Hematopoietic multipotent progenitor cell treated with erythropoietin and hydrocortisone succinate and interleukin-3 and kit ligand, for 17 days (in vitro differentiated cells): ENCODE measurements at regions not wholly inside any gene's neighbourhood (a gene's known extent, or its start where the extent isn't known, plus 50 kb on each side); places are given as distances from the start of the nearest gene placed in this dataset.
"Not testable (repeated sequence)": the region's sequence is repeated elsewhere in the genome, so short reads cannot be mapped to it uniquely, and the experiment has no call there.

Experiments
- DNase-seq: peaks from one replicate; pipeline ENCODE4 v3.0.0-alpha.2; 2015; ENCODE audit warnings: low spot score

DNA sequence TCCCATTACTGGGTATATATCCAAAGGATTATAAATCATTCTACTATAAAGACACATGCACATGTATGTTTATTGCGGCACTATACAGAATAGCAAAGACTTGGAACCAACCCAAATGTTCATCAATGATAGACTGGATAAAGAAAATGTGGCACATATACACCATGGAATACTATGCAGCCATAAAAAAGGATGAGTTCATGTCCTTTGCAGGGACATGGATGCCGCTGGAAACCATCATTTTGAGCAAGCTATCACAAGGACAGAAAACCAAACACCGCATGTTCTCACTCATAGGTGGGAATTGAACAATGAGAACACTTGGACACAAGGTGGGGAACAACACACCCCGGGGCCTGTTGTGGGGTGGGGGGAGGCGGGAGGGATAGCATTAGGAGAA lies 57.0 kb upstream of the NEUROD1 start:
- DNase-seq, result not testable (repeated sequence)

DNA sequence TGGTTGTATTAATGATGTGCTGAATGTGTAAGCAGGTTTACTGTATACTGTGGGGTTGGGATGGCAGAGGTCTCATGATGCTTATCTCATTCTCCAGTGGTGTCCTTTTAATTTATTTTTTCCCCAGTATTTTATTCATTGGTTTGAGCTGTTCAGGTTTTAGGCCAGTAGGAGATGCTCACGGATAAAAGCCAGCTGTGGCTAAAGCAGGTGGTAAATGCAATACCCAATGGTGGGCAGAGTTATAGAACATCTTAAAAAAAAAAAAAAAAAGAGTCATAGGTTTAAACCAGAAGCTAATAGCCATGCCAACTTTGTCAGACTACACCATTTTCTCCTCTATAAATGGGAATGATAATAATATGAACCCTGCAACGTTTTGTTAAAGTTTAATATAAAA lies 57.8 kb upstream of the NEUROD1 start:
- no peak for DNase-seq

DNA sequence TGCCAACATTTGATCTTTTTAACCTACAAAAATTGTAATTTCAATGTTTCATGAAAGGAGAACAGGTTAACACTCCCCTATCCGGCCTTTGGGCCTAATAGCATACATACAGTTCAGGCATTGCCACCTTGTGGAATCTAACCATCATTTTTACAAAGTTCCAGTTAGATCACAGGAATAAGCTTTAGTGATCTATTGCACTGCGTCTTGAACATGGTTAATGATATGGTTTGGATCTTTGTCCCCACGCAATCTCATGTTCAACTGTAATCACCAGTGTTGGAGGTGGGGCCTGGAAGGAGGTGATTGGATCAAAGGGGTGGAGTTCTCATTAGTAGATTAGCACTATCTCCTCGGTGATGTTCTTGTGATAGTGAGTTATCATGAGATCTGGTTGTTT lies 58.2 kb upstream of the NEUROD1 start:
- DNase-seq, result no peak

DNA sequence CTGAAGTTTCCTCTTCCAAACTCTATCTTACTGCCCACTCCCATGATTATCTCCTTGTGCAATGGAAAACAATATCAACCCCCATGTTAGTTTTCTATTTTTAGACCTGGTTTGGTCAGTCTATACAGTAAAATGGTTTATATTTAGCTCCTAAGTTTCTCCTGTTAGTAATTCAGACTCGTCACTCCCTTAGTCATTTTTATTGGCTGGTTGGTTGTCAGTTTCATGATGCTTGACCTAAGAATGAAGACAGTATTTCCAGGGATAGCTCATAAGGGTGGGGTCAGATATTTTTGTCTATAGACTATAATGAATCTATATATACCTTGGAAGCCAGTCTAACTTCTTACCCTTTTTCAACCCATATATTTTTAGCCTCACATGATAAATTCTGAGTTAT lies 61.4 kb upstream of the NEUROD1 start:
- no peak for DNase-seq

DNA sequence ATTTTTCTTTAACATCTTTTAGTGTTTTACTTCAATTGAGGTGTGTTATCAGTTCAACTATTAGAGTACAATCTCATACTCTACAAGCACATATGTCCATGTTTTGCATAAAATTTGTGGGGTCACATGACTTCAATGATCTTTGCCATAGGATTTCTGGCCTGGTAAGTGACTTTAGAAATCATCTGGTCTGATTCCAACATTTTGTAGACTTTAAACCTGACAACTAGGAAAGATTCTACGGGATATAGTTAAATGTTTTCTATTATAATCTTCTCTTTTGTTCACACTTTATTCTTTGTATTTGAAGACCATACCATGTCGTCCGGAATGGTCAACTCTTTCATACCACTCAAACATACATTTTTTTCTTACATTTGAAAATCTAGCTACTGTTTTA lies 62.0 kb upstream of the NEUROD1 start:
- no peak for DNase-seq

DNA sequence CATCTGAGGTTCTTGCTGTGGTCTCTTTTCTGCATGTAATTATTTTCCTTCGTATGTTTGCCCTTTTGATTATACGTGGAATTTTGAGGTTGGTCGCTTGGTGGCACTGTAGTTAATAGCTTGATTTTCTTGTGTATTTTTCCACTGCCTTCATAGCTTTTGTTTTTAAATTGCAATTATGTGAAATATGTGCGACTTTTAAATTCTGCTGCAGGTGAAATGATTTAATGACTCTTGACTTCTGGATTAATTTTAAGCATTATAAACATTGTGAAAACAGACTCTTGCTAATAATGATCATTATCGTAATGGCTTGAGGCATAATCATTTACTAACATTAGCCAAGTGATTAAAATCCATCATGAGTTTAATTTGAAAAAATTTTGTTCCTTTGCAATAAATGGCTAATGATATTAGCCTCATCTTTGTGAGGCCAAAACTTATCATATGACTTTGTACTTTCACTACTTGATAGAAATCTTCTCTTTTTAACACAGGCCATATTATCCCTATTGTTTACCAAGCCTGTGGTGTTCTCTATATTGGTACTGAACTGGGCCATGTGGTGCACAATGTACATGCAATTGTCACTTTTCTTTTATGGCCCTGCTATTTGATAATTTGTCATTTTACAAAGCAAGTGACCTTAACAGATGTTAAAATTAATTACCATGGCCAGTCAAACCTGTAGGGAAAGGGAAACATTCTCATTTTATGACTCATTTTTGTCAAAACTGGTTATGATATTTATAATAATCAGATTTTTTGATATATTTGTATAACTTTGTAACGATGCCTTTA lies 62.8 kb upstream of the NEUROD1 start:
- peak; percentile 21 for DNase-seq

DNA sequence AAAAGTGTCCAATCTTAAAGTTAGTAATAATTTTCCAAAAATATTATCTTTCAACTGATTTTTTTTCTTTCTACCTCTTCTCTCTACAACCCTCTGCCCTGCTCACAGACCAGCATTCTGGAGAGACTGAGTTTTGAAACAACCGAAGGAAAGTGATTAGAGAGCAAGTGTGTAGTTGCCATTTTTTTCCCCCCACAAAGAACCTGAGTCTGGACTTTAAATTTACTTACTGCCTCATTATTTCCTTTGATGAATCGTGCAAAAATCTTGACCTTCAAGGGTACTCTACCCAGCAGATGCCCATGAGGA lies 63.4 kb upstream of the NEUROD1 start:
- DNase-seq, result no peak

DNA sequence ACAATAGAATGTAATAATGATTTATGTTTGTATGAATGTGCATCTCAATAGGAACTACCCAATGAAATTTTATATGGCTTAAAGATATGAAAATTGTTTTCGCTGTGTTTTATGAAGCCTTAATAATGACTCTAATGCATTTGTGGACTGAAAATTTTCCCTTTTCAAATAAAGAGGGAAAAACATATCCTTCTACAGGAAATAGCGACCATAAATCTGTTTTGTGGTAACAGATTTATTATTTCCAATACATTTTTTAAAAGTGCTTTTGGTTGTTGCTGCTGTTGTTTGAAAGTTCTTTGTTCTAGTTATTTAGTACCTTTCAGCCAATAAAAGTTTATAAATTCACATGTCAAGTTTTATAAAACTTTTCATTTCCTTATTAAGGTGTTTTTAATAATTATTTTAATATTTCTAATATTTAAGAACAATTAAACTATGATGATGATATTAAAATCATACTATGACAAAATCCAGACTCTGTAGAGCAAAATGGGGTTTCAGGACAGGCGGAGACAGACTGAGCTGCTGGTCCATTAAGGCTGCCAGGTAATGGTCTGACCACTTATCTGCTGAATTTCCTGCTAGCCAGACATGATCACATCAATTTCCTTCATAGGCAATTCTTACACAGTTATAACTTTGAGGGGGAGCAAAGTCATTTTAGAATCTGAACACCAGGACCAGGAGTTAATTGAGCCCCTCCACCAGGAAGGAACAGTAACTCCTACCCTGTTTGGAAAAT lies 65.7 kb upstream of the NEUROD1 start:
- DNase-seq, result no peak

DNA sequence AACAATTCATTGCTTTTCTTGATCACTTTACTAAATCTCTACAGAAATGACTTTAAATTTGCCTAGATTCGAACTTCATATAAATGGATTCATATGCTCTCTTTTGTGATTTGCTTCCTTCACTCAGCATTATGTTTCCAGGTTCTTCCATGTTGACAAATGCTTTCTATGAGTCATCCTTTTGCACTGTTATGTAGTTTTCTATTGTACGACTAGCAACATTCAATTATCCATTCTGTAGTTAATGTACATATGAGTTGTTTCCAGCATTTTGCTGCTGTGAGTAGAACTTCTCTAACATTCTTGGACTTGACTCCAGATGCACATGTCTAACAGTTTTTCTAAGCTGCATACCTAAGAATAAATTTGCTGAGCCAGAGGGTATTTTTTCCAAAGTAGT lies 66.5 kb upstream of the NEUROD1 start:
- DNase-seq, result no peak

DNA sequence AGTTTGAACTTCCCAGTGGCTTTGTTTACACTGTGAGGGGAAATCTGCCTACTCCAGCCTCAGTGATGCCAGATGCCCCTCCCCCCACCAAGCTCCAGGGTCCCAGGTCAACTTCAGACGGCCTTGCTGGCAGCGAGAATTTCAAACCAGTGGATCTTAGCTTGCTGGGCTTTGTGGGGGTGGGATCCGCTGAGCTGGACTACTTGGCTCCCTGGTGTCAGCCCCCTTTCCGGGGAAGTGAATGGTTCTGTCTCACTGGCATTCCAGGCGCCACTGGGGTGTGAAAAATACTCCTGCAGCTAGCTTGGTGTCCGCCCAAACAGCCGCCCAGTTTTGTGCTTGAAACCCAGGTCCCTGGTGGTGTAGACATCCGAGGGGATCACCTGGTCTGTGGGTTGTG lies 70.0 kb upstream of the NEUROD1 start:
- DNase-seq, result no peak

DNA sequence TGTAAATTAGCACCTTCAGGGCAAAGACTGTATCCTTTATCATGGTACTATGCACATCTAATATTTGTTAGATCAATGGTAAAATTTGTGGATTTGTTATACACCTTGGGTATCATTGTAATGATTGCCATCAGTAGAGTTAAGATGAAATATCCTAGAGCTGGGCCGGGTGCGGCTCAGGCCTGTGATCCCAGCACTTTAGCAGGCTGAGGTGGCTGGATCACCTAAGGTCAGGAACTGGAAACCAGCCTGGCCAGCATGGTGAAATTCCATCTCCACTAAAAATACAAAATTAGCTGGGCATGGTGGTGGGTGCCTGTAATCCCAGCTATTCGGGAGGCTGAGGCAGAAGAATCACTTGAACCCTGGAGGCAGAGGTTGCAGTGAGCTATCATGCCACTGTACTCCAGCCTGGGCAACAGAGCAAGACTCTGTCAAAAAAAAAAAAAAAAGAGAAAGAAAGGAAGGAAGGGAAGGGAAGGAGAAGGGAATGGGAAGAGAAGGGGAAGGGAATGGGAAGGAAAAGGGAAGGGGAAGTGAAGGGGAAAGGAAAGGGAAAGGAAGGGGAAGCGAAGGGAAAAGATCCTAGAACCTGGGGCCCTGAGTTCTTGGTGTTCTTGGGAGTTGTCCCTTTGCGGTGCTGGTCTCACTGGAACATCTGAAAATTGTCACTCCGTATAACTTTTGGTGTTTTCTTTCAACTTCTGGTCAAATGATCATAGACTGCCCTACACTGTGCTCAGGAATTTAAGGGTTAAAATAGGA lies 71.1 kb upstream of the NEUROD1 start:
- DNase-seq, result no peak

DNA sequence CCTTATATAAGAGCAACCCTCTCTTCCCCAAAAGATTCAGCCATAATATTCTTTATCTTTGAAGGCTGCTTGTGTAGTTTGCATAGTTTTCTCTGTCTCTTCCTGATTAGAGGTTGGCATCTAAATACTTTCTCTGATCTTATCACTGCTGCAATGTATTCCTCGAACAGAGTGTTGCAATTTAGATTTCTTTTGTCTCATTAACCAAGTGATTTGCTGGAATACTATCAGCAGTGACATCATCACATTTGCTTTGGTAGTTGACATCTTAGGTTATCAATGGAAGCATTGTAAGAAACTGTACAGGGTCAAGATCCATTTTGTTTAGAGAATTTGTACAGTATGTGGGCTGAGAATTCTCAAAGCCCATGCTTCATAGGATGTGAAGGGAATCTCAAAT lies 72.0 kb upstream of the NEUROD1 start:
- DNase-seq, result no peak

DNA sequence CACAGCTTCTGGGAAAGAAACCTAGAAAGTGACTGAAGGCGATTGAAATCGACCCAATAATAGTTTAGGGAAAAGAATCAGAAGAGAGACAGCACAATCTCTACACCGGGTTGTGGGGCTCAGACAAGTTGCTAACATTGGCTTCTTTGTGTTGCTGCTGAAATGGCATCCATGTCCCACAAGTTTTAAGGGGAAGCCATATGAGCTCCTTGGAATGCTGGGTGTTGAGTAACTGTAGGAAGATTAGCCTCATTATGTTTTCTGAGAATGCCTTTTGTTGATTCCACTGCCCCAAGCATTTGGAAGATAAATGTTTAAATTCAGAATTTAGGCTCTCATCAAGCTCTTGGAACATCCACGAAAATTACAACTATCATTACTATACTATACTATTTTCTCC lies 73.4 kb upstream of the NEUROD1 start:
- DNase-seq, result no peak

DNA sequence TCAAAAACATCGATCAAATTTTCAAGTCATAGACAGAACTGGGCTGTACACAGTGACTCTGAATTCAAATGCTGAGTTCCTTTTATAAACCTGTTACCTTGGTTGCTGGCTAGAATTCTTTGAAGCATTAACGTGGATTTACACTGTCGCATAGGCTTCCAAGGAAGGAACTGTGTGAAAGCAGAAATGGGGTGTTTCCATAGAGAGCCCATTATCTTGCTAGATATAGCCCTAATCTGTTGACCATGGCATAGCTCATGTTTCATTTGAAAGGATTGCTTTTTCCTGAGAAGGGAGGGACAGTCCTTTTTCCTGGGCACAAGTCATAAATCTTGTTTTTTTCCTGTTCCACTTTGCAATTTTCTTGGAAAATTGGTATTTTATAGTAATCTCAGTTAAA lies 73.8 kb upstream of the NEUROD1 start:
- no peak for DNase-seq

DNA sequence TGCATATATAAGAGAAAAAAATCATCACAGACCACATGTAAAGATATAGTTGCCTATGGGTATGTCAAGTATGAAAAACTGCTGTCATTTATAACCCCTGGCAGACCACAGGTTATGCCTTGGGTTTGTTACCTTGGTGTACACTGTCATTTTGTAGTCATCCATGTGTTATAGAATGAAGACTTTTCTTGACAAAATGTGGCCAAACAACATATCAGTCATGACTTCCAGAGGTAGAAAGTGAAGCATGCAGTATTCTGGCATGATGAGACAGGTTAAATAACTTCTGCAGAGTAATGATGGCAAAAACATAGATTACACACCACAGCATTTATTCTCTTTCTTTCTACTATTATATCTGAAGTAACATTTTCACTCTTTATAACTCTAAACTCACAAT lies 74.9 kb upstream of the NEUROD1 start:
- DNase-seq, result no peak

DNA sequence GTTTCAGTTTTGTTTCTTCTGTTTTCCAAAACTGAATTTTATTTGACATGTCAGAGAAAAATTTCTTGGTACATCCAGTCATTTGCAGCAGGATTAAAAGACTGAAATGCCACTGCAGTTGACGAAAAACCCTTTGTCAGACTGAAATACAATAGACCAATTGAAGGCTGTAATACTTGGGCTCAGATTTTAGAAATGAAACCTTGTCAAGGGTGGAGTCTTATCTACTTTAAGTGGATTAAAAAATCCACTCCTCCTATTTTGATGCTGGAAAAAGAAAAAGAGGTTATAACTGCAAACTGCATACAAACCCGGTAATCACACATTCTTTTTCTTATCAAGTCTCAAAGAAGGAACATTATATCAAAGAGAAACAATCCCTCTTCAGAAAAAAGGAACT lies 80.2 kb upstream of the NEUROD1 start:
- no peak for DNase-seq

DNA sequence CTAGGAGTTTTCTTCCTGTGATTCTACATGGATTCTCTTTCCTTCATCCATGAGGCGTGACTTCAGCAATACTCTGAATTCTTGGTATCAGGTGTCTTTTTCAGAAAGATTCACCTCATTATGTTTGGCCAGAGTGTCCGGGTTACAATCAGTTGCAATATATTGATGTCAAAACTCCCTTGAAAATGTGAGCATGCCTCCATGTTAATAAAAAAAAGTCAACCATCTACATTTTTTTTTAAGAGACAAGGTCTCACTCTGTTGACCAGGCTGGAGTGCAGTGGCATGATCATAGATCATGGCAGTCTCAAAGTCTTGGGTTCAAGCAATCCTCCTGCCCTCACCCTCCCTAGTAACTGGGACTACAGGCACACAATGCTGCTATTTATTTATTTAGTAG lies 80.9 kb upstream of the NEUROD1 start:
- no peak for DNase-seq

DNA sequence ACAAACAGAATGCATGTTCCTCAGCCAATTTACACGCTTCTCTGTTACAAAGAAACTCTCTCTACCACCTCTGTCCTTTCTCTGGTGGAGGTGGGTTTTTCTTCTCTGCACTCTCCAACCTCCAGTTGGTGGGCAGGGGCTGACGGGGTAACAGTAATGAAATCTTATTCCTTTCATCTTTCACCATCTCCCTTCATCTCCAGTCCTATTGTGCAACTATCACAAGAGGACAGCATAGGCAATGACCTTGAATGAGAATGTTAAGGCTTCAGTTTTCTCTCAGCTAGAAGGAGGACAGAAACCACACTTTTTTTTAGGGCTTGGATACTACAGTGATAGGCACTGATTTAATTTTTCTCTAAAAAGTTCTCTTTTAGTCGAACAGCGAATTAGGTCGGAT lies 81.7 kb upstream of the NEUROD1 start:
- no peak for DNase-seq

DNA sequence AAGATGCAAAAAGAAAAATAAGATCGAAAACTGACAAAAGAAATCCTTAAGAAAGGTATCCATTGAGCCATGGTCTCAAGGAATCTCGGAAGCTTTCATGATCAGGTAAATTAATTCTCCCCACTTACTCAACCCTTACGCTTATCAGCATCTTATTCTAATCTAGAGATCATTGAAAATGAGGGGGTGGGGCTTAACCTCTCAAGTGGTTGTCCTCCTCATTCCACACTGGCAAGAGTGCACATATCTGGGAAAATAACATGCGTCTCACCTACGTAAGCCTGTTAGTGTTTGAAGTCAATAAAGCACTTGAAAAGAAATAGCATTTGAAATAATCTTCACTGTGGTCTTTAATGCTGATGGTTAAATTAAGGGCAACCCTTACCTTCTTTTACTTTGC lies 82.5 kb upstream of the NEUROD1 start:
- DNase-seq, result no peak

DNA sequence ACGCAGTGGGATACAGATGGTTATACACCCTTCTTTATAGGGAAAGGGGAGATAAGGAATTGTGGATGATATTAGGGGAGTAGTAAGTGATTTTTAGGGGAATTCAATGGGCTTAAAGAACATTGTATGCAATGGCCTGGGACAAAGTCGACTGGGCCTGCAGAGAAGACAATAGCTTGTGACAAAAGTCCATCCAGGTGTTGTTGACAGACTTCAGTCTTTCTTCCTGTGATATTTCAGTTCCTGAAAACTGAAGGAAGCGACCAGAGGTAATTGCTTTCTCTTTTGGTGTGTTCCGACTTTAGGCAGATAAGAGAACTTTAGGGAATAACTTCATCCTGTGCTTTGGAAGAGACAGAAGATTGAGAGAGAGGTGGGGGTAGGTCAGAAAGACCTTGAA lies 83.1 kb upstream of the NEUROD1 start:
- DNase-seq, result no peak

DNA sequence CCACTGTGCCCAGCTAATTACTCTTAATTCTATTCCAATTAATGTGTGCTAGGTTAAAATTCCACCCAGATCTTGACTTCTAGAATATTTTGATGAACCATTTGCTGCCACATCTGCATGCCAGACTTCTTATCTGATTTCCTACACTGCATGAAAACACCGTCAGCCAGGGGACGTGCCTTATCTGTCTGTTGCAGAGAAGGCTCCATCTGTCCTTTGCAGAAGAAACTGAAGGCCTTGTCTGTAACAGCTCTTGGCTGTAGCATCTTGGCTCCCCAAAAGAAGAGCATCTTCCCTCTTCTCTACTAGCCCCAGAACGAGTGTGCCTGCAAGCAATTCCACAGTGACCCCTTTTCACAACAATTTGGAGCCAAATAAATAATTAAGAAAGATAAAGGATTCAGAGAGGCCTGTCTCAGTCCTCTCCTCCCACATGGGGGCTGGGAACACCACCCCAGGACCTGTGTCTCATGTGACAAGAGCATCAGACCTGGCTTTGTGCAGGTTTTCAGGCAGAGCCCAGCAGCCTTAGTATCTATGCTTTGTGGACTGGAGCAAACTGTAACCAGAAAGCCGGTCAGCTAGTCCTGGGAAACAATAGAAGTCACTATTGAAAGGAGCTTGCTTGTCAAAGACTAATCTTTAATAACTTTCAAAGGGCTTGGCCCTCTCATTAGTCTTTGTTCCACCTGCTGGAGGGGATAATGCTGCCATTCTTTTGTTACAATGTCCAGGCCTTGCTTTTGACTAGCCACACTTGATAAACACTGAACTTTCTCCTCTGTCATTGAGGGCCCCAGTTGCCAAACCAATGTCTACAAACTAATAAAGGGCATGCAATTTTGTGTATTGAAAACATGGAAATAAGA lies 84.0 kb upstream of the NEUROD1 start:
- DNase-seq, result peak; percentile 42

DNA sequence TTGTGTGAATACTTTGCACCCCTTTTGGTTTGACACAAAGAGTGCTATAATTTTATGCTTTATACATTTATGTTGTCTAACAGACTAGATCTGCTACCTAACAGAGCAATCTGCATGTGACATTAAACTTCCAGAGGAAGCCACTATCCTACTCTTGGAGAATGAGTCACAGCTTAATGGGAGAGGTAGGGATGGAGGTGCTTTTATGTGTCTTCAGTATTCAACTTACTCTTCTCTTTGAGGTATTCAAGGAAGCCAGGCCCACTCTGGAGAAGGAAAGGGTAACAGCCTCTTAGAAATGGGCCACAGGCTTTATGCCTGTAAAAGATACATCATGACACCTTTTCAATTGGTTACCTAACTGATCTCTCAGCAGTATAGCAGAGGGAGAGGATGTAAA lies 85.8 kb upstream of the NEUROD1 start:
- no peak for DNase-seq
